Astrocyte (in vitro differentiated cells and primary cell): ENCODE measurements at regions not wholly inside any gene's neighbourhood (a gene's known extent, or its start where the extent isn't known, plus 50 kb on each side); places are given as distances from the start of the nearest gene placed in this dataset.
A peak's percentile ranks its signal among the peaks of the same experiment; 100 is the strongest.

Experiments used
- DNase-seq: peaks from one replicate; pipeline ENCODE4 v3.0.0-alpha.2; 2010; ENCODE audit warnings: low read depth
- FAIRE-seq: peaks from 2 replicates; lab custom pipeline; 2011; peaks lifted over from hg19 to GRCh38; lab: Jason Lieb, UNC
- H2AFZ ChIP-seq: 2 replicates; pipeline ENCODE4 v1.6.0; 2012; ENCODE audit warnings: low read depth, low read length, inconsistent platforms
- H3K27ac ChIP-seq: 2 replicates; pipeline ENCODE4 v1.5.1; 2011; ENCODE audit warnings: low read depth, low read length, inconsistent platforms
- H3K27me3 ChIP-seq: 2 replicates; pipeline ENCODE4 v1.6.0; 2011; ENCODE audit warnings: low read length, inconsistent platforms; ENCODE audit not compliant: insufficient read depth
- H3K36me3 ChIP-seq: 2 replicates; pipeline ENCODE4 v1.5.1; 2011; ENCODE audit warnings: low read length, inconsistent platforms; ENCODE audit not compliant: insufficient read depth
- H3K4me1 ChIP-seq: 2 replicates; pipeline ENCODE4 v1.5.1; 2011; ENCODE audit warnings: low read length, inconsistent platforms; ENCODE audit not compliant: insufficient read depth
- H3K4me2 ChIP-seq: 2 replicates; pipeline ENCODE4 v1.6.0; 2012; ENCODE audit warnings: low read length, inconsistent platforms
- H3K4me3 ChIP-seq: 2 replicates; pipeline ENCODE4 v1.5.1; 2011; ENCODE audit warnings: low read depth, mild to moderate bottlenecking, low read length, inconsistent platforms; ENCODE audit not compliant: insufficient read depth
- H3K79me2 ChIP-seq: 2 replicates; pipeline ENCODE4 v1.6.0; 2012; ENCODE audit warnings: mild to moderate bottlenecking, low read length, inconsistent platforms; ENCODE audit not compliant: insufficient read depth
- H3K9ac ChIP-seq: 2 replicates; pipeline ENCODE4 v1.6.0; 2012; ENCODE audit warnings: mild to moderate bottlenecking, low read length, inconsistent platforms
- H3K9me3 ChIP-seq: 2 replicates; pipeline ENCODE4 v1.5.1; 2012; ENCODE audit warnings: low read depth, mild to moderate bottlenecking, low read length, inconsistent platforms; ENCODE audit not compliant: insufficient read depth
- H4K20me1 ChIP-seq: 2 replicates; pipeline ENCODE4 v1.6.0; 2012; ENCODE audit warnings: low read length, inconsistent platforms; ENCODE audit not compliant: insufficient read depth
- H3K27ac Mint-ChIP-seq: one replicate; pipeline ENCODE4 v1.8.0; 2021; ENCODE audit warnings: mild to moderate bottlenecking, mixed read lengths; ENCODE audit not compliant: unreplicated experiment
- H3K27me3 Mint-ChIP-seq: one replicate; pipeline ENCODE4 v1.8.0; 2021; ENCODE audit warnings: low read depth, mixed read lengths; ENCODE audit not compliant: unreplicated experiment
- H3K36me3 Mint-ChIP-seq: one replicate; pipeline ENCODE4 v1.8.0; 2021; ENCODE audit warnings: low read depth, mixed read lengths; ENCODE audit not compliant: unreplicated experiment
- H3K4me1 Mint-ChIP-seq: one replicate; pipeline ENCODE4 v1.8.0; 2021; ENCODE audit warnings: low read depth, mixed read lengths; ENCODE audit not compliant: unreplicated experiment
- H3K4me3 Mint-ChIP-seq: one replicate; pipeline ENCODE4 v1.8.0; 2021; ENCODE audit warnings: mild to moderate bottlenecking, moderate library complexity, mixed read lengths; ENCODE audit not compliant: unreplicated experiment
- H3K9me3 Mint-ChIP-seq: one replicate; pipeline ENCODE4 v1.8.0; 2021; ENCODE audit warnings: mild to moderate bottlenecking, mixed read lengths; ENCODE audit not compliant: unreplicated experiment
- CTCF ChIP-seq: IDR thresholded peaks from 2 replicates; pipeline ENCODE4 v1.5.1; 2011; ENCODE audit warnings: low read depth, mild to moderate bottlenecking, inconsistent platforms, low read length, moderate library complexity; ENCODE audit not compliant: insufficient read depth
- EZH2 ChIP-seq: IDR thresholded peaks from 2 replicates; pipeline ENCODE4 v1.6.1; 2012; ENCODE audit warnings: mild to moderate bottlenecking, low read length, inconsistent platforms; ENCODE audit not compliant: insufficient read depth

- H3K9me3 Mint-ChIP-seq, result peaks cover 2% of the 10 kb centered on the region
- H3K4me1 ChIP-seq, result peaks cover 2% of the 10 kb centered on the region
- no peaks in the 10 kb centered on the region for H3K79me2 ChIP-seq
- DNase-seq (no peak), FAIRE-seq (no peak)
- H3K27me3 Mint-ChIP-seq, result no peaks in the 10 kb centered on the region
- no peak overlapping the region for H3K9ac ChIP-seq
- H3K4me1 Mint-ChIP-seq, result peaks cover 20% of the 10 kb centered on the region
- no peaks in the 10 kb centered on the region for H3K27me3 ChIP-seq
- H4K20me1 ChIP-seq, result no peaks in the 10 kb centered on the region
- H3K36me3 Mint-ChIP-seq, result no peaks in the 10 kb centered on the region
- no peak overlapping the region for H3K4me3 ChIP-seq
- no peaks in the 10 kb centered on the region for H3K9me3 ChIP-seq
- no peak overlapping the region for H3K27ac ChIP-seq
- no peak overlapping the region for H2AFZ ChIP-seq
- no peak overlapping the region for H3K4me3 Mint-ChIP-seq
- no peaks in the 10 kb centered on the region for H3K36me3 ChIP-seq
- no peak overlapping the region for H3K4me2 ChIP-seq
- no peak for TF ChIP-seq EZH2
- no peak for TF ChIP-seq CTCF
- H3K27ac Mint-ChIP-seq, result no peak overlapping the region
Observed at GRCh38 chr1:115144176-115144575, 54.9 kb upstream of the TSPAN2 start.

GRCh38 chr1:115142616-115143015 lies 53.3 kb upstream of the TSPAN2 start:
- H3K27ac Mint-ChIP-seq, result no peak overlapping the region
- H3K4me1 Mint-ChIP-seq, result peaks cover 21% of the 10 kb centered on the region
- Histone ChIP-seq H3K27ac (no peak overlapping the region), H3K79me2 (no peaks in the 10 kb centered on the region), H3K27me3 (no peaks in the 10 kb centered on the region), H3K4me3 (no peak overlapping the region), H3K36me3 (no peaks in the 10 kb centered on the region), H3K9ac (no peak overlapping the region), H2AFZ (no peak overlapping the region), H4K20me1 (no peaks in the 10 kb centered on the region), H3K4me2 (no peak overlapping the region), H3K9me3 (no peaks in the 10 kb centered on the region), H3K4me1 (peaks cover 4% of the 10 kb centered on the region)
- TF ChIP-seq CTCF, result no peak
- no peak for TF ChIP-seq EZH2
- H3K36me3 Mint-ChIP-seq, result no peaks in the 10 kb centered on the region
- FAIRE-seq (no peak), DNase-seq (no peak)
- H3K27me3 Mint-ChIP-seq, result no peaks in the 10 kb centered on the region
- no peak overlapping the region for H3K4me3 Mint-ChIP-seq
- H3K9me3 Mint-ChIP-seq, result peaks cover 2% of the 10 kb centered on the region

- no peak overlapping the region for H3K9ac ChIP-seq
- H3K27me3 Mint-ChIP-seq, result no peaks in the 10 kb centered on the region
- no peak overlapping the region for H3K4me2 ChIP-seq
- no peak for DNase-seq
- H3K4me1 ChIP-seq, result peaks cover 12% of the 10 kb centered on the region
- no peaks in the 10 kb centered on the region for H4K20me1 ChIP-seq
- peaks cover 2% of the 10 kb centered on the region for H3K9me3 Mint-ChIP-seq
- no peak overlapping the region for H3K4me3 Mint-ChIP-seq
- no peaks in the 10 kb centered on the region for H3K79me2 ChIP-seq
- no peaks in the 10 kb centered on the region for H3K27me3 ChIP-seq
- peak overlapping the region; percentile 11 for H3K27ac Mint-ChIP-seq
- H2AFZ ChIP-seq, result no peak overlapping the region
- no peaks in the 10 kb centered on the region for H3K9me3 ChIP-seq
- no peak overlapping the region for H3K4me3 ChIP-seq
- peaks cover 23% of the 10 kb centered on the region for H3K4me1 Mint-ChIP-seq
- H3K27ac ChIP-seq, result no peak overlapping the region
- H3K36me3 Mint-ChIP-seq, result no peaks in the 10 kb centered on the region
- H3K36me3 ChIP-seq, result no peaks in the 10 kb centered on the region
- TF ChIP-seq CTCF (no peak), EZH2 (no peak)
- FAIRE-seq, result no peak
Observed at GRCh38 chr1:115141145-115141454, 51.8 kb upstream of the TSPAN2 start.
